Spleen (tissue), 7 donors: ENCODE measurements at regions not wholly inside any gene's neighbourhood (a gene's known extent, or its start where the extent isn't known, plus 50 kb on each side); places are given as distances from the start of the nearest gene placed in this dataset.

Experiments
- POLR2A ChIP-seq, 3 donors: fragments of 450-650 bp; IDR thresholded peaks; one replicate each; pipeline ENCODE4 v1.5.1; 2017; ENCODE audit warnings: antibody characterized with exemption in 3 of 3, mild to moderate bottlenecking in 1 of 3
- POLR2AphosphoS5 ChIP-seq, 3 donors: sonication (generic); formaldehyde crosslinking; IDR thresholded peaks; one replicate each; pipeline ENCODE4 v1.5.1; 2017; ENCODE audit warnings: antibody characterized with exemption in 3 of 3
- TF ChIP-seq, protein P1 (sequence below), 11 experiments: fragments of 200-600 bp in 7 of 11; fragments of 450-650 bp in 4 of 11; sonication (generic) in 4 of 11; IDR thresholded peaks in 8 of 11; conservative IDR thresholded peaks in 3 of 11; 1 replicate in 7 of 11; 2 replicates in 4 of 11; pipeline versions ENCODE4 v1.4.0 to v1.8.0; 2016 to 2021; ENCODE audit warnings: antibody characterized with exemption in 11 of 11, inconsistent platforms in 4 of 11, mild to moderate bottlenecking in 1 of 11
- donor health status: DM: no; HTN: no; CAD: no; lungs with moderate emphysema.
- donor health status: DM: no; HTN: no; CAD: no.
- donor health status: DM: no; HTN: no; CAD: no.

DNA sequence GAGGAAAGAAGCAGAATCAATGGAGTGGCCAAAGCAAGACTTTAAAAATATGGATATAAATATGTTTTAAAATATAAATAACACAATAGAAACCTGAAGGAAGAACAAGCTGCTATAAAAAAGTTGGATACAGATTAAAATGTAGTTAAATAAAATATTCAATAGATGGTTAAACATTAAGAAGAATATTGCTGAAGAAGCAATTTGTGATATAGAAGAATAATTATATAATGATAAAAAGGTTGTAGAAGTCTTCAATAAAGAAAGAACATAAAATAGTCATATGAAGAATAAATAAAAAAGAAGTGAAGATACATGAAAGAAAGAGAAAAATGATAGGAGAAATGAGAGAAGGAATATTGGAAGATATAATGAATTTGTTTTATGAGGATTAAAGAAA, 392.0 kb downstream of the DSC3 start:
- TF ChIP-seq, protein P1, sequence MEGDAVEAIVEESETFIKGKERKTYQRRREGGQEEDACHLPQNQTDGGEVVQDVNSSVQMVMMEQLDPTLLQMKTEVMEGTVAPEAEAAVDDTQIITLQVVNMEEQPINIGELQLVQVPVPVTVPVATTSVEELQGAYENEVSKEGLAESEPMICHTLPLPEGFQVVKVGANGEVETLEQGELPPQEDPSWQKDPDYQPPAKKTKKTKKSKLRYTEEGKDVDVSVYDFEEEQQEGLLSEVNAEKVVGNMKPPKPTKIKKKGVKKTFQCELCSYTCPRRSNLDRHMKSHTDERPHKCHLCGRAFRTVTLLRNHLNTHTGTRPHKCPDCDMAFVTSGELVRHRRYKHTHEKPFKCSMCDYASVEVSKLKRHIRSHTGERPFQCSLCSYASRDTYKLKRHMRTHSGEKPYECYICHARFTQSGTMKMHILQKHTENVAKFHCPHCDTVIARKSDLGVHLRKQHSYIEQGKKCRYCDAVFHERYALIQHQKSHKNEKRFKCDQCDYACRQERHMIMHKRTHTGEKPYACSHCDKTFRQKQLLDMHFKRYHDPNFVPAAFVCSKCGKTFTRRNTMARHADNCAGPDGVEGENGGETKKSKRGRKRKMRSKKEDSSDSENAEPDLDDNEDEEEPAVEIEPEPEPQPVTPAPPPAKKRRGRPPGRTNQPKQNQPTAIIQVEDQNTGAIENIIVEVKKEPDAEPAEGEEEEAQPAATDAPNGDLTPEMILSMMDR (IDR thresholded peaks at IDR 0.05 in 8 of 11, conservative IDR thresholded peaks at IDR 0.05 in 3 of 11): no peak
- TF ChIP-seq POLR2AphosphoS5 (IDR thresholded peaks at IDR 0.05) (no peak), POLR2A (IDR thresholded peaks at IDR 0.05) (no peak)
